Activated CD4-positive, alpha-beta T cell treated with anti-CD3 and anti-CD28 coated beads, Interleukin-2, amount 50 U/mL, for 1 hour (primary cell): ENCODE measurements at regions not wholly inside any gene's neighbourhood (a gene's known extent, or its start where the extent isn't known, plus 50 kb on each side); places are given as distances from the start of the nearest gene placed in this dataset.

ENCODE experiments used
- DNase-seq: peaks from one replicate; pipeline ENCODE4 v3.0.0-alpha.2; 2020

DNA sequence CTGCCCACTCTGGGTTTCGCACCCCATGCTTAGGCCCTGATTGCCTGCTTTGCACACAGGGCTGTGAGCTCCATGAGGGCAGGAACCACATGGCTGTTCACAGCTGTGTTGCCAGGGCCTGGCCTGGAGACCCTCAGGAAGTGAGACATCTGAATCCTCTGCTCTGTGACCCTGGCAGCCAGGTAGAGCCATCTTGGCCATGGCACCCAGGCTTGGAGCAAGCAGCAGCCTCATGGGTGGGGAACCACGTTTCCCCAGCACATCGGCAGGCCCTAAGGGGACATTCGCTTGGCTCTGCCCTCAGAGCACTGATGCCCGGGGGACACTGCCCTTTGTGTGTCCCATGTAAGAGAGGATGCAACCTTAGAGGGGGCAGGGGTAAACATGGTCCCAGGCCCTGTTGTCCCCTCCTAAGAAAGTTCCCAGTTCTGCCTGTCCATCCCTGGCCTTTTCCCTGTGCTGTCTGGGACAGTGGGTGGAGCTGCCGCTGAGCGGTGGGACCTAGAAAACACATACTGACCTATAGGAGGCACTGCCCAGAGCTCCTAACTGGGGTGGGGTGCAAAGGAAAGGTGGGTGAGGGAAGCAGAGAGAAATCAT lies 144.1 kb upstream of the IER5L start:
- DNase-seq, result no peak

DNA sequence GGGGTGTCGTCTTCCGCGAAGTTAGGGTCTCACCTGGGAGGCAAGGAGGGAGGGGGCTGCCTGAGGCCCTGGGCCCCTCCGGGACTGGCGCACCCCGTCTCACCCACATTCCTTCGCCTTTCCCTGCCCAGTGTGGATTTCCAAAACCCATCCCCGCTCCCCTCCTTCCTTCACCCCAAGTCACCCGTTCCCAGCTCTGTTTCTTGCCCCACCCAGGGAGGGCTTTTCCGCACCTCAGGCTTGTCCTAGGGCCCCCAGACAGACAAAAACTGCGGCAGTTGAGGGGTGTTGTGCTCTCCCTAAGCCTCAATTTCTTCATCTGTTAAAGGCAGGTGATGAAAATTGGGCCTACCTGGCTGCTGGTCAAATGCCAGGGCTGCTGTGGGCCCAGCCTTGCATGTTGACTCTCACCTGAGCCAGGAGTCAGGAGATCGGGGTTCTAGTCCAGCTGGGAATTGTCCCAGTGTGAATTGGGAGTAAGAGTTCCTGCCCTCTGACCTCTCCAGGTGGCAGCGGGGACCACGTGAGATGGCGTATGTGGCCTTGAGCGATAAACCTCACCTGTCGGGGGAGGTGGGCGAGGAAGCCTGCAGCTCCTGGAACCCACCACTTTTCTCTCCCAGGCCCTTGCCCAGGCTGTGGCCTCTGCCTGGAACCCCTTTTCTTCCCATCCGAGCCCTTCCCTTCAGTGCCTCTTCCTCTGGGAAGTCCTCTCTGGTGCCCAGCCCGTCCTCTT lies 143.4 kb upstream of the IER5L start:
- no peak for DNase-seq

DNA sequence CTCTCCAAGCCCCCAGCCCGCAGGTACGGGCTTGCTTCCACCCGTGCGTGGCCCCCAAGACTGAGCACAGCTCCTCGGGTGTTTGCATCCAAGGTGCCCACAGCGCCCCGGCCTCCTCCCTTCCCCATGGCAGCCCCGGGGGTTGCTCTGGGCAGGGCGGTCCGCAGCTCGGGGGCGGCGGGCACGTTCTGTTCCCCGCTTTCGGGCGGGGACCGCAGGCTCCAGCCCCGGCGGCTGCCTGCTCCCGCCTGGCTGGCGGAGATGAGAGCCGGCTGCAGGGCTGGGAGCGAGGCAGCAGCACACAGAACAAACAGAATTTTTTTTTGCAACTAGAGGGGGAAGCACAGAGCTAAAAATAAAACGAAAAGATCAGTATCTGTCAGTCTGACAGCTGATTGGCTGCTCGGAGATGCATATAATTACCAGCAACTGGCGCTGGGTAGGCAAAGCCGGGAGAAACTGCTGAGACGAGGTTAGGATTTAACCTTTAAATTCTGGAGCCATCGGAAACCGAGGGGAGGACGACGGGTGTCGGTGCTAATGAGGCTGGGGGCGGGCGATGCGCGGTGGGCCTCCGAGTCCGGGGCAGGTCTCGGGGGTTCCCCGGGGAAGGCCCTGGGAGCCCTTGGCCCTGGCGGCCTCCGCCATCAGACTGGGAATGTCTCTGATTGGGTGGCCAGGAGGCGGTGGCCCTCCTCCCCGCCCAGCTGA lies 142.7 kb upstream of the IER5L start:
- DNase-seq, result peak; percentile 47

DNA sequence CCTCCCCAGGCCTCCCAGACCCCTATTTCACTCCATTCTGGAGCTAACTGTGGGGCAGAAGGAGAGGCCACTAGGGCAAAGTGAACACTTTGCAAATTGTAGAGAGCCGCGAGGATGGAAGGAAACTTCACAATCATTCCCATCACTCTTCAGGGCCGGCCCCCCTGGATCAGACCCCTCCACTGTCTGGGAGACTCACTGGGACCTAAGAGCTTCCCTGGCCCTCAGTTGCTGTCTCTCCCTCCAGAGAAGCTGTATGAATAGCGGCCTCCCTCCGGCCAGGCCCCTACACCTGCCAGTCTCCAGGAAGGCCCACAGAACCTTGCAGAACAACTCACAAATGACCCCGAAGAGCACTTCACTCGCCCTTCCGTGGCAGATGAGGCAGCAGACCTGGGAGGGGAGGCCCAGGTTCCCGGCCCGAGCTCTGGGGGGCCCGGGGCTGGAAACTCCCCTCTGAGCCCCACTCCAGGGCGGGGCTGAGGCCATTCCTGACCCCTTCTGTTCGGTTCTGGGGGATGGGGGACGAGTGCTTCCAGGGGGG lies 141.9 kb upstream of the IER5L start:
- DNase-seq, result no peak

DNA sequence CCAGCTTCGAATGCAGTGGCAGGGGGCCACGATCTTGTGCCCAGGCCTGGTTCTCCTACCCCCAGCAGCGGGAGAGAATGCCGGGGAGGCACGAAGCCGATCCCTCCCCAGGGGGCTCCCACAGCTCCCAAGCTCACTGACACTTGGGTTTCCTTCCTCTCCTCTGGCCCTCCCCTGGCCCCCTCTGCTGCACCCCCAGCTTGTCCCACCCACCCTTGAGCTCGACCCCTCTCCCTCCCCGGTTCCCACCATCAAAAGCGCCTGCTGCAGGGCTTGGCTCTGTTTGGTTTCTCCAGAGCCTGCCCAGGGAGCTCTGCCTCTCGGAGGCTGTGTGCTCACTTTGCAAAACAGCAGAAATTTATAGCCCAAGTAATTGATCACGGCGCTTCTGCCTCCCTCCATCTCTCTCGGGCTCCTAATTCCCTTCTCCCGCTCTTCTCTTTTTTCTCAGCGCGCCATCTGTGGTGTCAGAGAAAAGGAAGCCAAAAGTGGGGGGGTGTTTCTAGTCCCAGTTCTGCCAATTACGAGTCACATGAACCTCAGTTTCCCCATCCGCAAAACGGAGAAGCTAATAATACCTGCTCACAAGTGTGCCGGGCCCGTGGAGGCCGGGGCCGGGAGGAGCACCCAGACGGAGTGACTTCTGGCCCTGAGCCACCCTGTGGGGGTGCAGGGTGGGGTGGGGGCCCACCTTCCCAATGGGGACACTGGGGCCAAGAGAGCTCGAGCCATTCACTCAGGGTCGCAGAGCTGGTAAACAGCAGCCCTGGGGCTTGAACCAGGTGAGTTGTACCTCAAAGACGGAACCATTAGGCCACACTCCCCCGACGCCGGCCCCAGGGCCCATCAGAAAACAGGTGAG lies 141.2 kb upstream of the IER5L start:
- DNase-seq, result no peak

DNA sequence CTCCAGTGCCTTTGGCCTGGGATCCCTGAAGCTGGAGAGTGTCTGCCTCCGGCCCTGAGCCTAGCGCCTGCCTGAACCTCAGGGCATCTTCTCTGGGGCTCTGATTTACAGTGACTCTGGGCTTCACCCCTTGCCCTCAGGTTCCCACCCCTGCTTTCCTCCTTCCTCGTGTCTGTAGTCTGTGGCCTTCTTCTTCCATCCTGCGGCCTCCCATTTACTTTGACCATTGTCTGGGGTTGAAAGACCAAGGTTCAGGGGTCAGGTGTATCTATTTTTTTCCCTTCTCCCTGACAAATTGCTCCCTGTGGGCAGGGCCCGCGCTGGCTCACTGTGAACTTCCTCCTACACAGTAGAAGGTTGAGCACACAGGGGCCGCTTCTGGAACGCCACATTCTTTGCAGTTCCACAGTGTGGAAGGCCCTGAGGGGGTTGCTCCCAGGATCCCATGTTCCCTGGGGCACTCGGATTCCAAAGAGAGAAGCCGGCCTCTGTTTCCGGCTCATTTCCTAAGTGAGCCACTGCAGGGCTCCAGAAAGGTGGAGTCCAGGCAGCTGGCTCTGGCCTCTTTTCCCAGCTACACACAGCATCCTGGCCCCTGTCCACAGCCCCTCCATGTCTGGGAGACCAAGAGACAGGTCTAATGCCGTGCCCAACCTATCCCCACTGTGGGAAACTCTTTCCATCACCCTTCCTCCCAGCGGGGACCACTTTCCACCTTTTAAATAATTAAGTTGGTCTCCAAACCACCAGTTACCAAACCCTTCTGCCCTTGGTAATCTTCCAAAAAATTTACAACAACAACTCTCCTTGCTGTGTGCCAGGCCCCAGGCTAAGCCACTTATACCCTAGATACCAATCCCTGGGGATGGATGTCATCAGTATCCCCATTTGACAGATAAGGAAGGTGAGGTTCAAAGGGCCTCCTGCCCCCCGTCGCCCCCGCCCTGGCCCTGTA lies 140.3 kb upstream of the IER5L start:
- DNase-seq, result no peak

DNA sequence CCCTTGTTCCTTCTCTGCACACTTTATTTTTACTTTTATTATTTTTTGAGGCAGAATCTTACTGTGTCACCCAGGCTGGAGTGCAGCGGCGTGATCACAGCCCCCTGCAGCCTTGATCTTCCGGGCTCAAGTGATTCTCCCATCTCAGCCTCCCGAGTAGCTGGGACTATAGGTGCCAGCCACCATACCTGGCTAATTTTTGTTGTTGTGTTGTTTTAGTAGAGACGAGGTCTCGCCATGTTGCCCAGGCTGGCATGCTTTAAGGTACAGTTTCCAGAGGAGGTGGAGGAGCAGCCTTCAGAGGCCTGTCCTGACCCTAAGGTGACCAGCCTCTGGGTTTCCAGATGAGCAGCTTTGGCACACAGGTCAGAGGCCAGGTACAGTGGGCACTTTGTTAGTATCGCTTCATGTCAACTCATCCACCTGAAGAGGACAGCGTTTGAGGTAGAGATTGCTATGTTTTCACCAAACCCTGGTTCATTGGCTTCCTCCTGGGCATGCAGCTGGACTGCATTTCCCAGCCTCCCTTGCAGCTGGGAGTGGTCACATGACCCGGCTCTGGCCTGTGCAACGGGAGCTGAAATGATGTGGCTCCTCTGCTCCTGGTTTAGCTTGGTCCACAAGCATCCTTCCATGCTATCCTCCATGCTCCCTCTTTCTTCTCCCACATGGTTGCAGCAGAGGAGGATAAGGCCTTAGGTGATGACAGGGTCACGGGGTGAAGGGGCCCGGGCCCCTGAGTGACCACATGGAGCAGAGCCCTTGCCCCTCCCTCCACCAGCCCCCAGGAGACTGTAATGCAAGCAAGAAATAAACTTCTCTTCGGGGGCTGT lies 139.3 kb upstream of the IER5L start:
- no peak for DNase-seq

DNA sequence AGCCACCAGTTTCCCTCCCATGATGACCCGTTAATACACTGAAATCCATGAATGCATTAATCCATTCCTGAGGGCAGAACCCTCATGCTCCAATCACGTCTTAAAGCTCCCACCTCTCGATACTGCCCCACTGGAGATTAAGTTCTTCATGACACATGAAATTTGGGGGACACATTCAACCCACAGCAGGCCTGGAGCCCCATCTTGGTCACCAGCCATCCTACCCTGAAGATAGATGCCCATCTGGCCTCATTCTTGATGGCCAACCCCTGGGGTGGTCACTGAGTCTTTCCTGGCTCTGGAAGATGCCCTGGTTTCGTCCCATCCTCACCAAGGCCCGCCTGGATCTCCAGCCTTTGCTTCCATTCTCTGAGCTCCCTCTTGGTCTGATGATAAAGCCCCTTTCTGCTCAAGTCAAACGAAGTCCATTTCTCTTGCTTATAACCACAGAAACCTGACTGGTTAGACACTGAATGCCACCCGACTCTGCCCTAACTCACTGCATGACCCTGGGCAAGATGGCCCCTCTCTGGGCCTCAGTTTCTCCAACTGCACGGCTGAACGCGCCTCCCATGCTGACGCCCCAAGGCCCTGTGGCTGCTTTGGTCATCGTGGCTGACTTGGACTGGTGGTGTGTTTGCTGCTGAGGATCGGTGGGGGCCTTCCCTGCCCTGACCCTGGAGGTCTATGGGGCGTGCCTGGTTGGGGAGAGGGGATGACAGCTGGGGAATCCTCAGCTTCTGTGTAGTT lies 138.4 kb upstream of the IER5L start:
- DNase-seq, result no peak

DNA sequence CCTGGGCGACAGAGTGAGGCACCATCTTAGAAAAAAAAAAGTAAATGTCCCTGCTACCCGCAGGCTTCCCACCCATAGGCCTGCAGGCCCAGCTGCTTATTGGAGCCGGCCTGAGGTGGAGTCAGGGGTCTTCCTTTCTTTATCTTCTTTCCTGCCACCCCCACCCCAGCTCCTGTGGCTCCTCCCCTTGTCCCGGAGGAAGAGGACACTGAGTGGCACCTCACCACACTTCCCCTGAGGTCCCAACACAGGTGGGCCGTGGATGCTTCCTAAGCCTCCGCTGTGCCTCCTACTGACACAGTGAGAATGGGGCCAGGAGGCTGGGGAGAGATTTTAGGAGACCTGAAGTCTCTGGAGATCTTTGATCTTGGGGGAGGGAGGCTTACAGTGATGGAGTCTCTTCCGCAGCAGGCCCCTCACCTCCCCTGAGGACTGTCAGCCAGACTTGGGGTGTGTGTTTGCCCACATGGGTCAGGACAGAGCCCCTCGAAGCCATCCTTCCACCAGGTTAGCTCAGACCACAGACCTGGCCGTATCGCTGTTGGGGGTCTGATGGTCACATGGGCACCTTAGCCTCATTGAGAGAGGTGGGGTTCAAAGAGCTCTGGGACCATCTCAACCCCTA lies 135.4 kb upstream of the IER5L start:
- DNase-seq, result no peak

DNA sequence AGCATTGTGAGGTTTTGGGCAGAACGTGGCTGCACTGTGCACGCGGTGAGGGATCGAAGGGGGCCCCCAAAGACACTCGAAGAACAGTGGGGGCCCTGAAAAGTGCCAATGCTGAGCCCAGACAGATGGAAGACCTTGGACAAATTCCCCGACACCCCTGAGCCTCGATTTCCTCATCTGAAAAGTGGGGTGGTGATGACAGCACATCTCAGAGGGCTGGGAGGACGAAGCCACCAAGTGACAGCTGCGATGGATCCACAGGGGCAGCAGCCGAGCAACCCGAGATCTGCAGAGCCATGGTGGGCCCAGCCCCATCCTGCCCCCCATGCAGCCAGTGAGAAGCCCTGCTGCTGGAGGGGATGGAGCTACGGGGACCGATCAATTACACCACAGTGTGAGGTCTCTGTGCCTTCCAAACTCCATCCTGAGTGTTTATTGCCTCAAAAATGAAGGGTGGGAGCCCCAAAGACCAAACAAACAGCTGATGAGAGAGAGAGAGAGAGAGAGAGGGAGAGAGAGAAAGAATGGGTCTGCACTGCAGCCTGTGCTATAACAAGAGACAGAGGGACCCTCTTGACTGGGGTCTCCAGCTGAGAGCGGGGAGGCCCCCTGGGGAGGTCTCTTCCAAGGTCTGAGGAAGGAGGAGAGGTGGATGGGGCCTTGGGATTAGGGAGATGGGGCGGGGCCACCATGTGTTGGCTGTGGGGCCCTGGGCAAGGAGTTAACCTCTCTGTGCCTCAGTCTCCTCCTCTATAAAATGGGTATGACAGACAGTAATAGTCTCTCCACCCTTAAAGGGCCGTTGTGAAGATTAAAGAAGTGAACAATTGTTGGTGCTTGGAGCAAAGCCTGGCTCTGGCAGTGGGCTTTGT lies 134.4 kb upstream of the IER5L start:
- DNase-seq, result no peak

DNA sequence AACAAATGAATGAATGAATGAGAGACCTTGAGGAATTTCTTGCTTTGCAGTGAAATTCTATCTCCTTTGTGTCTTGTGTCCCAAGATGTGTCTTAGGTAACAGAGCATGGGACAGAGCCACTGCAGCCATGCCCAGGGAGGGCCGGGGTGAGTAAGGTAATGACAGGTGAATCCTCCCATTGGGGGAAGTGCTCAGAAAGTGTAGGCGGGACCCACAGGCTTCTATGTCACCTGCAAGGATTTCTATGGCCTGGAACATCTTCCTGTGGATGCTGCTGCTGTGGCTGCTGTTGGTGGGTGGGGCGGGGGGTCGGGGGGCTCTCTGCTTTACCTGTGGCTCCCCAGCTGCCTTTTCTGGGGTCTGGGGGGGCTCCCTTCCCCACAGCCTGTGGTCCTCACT lies 133.6 kb upstream of the IER5L start:
- no peak for DNase-seq

DNA sequence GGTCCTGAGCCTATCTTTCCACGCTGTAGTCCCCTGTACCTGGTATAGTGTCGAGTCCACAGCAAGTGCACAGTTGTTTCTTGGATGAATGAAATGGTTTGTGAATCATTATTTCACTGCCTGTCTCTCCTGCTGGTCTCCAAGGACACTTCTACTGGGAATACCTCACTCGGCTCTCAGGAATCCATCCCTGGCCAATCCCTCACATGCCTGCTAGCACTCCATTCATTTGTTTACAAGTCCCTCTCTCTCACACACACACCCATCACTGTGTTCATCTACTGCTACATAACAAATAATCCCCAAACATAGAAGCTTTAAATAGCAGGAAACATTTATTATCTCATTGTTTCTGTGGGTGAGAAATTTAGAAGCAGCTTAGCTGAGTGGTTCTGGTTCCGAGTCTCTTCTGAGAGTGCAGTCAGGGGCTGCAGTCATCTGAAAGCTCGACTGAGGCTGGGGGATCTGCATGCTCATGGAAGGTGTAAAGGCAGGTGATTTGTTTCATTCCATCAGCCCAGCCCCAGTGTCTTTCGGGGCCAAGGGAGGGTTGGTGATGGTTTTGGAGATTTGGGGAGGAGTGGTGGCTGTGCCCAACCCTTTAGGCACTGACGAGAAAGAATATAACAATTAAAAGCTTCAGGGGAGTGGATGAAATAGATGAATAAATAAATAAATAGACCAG lies 132.7 kb upstream of the IER5L start:
- DNase-seq, result no peak

DNA sequence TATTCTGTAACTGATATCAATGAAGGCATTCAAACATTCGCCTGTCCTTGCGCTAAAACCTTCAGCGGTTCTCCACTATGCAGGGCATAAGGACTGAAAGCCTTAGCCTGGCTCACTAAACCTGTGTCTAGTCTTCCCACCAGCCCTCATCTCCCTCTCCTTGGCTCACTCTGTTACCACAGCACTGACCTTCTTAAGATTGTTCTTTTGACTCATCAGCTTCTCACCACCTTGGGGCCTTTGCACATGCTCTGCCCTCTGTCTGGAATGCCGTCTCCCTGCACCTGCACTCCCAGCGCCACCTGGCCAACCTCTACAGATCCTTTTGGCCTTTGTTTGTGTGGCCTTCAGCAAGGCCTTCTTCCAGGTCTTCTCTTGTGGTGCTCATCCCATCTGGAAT lies 131.8 kb upstream of the IER5L start:
- DNase-seq, result no peak

DNA sequence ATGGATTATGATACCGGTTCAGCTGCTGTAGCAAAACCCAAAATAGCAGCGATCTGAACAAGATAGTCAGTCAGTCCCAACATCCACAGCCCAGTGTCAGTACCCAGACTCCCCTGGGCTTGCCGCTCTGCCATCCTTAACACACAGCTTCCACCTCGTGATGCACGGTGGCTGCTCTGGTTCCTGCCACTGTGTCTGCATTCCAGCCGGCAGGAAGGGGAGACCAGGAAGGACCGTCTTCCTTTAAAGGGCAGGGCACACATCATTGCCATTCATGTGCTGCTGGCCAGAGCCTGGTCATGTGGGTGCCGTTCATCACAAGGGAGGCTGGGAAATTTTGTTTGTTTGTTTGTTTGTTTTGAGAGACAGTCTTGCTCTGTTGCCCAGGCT lies 131.0 kb upstream of the IER5L start:
- no peak for DNase-seq

DNA sequence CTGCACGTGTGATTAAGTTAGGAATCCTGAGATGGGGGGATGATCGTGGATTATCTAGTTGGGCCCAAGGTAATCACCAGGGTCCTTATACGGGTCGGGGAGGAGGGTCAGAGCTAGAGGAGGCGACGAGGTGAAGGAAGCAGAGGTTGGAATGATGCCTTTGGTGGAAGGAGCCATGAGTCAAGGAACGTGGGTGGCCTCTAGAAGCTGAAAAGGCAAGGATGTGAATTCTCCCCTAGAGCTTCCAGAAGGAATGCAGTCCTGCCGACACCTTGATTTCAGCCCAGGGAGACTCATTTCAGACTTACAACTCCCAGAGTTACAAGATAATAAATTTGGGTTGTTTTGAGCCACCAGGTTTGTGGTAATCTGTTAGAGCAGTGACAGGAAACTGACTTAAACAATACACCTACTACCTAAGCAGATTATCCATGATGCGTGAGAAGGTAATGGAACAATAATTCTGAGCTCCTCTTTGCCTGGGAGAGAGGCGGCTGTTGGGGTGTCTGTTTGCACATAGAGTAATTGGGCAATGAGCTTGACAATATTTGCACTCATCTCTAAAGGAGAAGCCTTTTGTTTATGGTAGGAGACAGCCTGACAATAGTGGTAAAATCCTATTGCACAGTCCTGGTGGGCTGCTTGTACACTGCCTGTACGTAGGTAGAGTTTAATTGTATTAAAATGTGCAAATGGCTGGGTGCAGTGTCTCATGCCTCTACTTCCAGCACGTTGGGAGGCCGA lies 129.3 kb upstream of the IER5L start:
- DNase-seq, result no peak

DNA sequence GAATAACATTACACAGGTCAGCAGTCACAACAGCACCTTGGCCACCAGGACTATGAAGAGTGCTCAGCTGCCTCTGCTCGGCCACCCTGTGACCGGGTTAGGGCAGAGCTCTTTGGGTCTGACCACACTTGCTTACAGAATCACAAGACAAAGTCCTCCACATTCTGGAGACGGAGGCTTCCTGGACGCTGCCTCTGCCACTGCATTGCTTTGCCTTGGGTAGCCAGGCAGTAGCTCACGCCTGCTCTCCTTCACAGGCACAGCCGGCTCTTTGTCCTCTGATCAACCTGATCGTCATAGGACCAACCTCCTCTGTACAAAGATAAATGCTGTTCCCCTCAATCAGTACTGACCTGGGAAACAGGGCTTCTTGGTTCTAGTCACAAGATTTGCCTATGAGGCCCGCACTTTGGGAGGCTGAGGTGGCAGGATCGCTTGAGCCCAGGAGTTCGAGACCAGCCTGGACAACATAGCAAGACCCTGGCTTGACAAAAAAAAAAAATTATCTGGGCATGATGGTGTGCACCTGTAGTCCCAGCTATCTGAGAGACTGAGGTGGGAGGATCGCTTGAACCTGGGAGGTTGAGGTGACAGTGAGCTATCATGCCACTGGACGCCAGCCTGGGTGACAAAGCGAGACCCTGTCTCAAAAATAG lies 128.4 kb upstream of the IER5L start:
- DNase-seq, result no peak

DNA sequence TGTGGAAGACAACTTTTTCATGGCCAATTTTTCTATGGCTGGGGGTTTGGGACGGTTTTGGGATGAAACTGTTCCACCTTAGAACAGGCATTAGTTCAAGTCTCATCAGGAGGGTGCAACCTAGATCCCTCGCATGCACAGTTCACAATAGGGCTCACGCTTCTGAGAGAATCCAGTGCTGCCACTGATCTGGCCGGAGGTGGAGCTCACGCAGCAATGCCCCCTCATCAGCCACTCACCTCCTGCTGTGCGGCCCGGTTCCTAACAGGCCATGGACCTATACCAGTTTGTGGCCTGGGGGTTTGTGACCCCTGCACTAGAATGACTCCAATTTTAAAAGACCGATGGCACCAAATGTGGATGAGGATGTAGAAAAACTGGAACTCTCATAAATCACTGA lies 127.2 kb upstream of the IER5L start:
- DNase-seq, result no peak
